GM19467 (cell line): ENCODE measurements at regions not wholly inside any gene's neighbourhood (a gene's known extent, or its start where the extent isn't known, plus 50 kb on each side); places are given as distances from the start of the nearest gene placed in this dataset.

Source experiments
- ATAC-seq: cut with Tn5 transposase; IDR thresholded peaks from one replicate; pipeline ENCODE4 v1.9.1; 2021; ENCODE audit warnings: mild to moderate bottlenecking, moderate library complexity; ENCODE audit not compliant: unreplicated experiment

GRCh38 chr14:81946375-81946774 lies 412.7 kb upstream of the SEL1L start:
- no peak for ATAC-seq

DNA sequence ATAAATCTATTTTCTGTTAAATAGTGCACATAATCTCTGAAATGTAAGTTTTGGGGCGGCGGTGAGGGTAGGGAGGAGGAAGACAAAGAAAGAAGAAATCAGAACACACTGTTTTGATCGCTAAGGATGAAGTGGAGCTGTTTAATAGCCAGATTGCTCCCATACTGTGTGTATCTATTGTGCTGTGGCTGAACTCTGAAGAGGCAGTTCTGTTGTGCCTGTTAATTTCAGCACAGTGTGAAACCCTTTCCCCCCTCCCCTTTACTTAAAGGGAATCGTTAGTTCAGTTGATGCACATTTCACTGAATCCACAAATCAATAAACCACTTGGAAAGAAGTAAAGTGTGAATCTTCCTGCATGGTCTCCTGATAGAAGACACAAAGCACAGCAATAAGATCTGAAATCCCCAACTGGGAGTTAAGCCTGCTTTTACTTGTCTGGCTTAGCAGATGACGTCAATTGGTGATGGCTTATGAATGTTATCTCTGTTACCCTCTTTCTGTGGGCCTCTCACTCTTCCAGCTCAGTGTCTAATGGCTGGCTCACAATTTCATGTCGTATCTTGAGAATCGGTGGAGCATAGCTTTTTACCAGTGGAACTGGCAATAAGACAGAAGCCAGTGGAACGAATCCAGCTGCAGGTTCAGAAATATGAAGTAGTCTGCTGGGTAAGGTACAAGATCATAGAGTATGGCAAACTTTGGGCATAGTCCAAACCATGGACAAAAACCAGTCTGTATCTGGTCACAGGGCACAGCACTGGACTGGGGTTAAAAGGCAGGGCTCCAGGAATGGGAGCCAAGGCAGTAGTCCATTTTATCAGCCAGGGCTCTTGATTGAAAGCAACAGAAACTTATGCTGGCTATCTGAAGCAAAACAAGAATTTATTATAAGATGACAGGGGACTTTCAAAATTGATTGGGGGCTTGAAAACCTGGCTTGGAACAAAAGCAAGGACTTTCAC lies 413.5 kb upstream of the SEL1L start:
- ATAC-seq, result no peak

DNA sequence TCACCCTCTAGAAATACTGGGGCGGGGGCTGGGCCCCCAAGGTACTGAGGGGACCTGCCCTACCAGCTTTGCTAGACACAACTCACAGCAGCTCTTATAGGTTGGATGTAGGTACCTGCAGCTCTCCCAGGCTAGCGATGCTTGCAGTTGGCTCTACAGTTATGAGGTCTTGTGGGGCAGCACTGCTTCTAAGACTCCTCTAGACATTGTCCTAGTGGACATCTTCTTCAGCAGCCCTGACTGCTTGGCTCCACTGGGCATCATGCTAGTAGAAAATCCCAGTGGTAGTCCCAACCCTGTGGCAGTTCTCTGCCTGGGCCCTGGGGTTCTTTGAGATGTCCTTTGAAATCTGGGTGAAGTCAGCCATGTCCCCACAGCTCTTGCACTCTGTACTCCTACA lies 419.3 kb upstream of the SEL1L start:
- no peak for ATAC-seq

- ATAC-seq, result no peak
Observed at GRCh38 chr14:81953419-81953818, 419.8 kb upstream of the SEL1L start.

DNA sequence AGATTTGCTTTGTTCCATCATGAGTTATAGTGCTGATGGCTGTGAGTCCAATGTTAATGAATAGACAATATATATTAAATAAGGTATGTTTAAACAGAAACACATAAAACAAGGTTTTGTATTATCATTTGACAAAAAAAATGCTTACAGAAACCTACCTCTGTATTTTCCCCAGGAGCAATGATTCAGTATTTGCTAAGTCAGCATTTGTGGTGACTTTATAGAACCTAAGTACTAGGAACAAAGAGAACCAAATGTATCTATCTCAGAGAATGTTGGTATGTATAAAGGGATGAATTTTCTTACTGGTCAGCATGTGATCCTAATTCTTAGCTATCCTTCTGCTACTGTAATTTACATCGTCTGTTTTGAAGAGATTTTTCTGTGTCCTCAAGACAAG lies 421.5 kb upstream of the SEL1L start:
- no peak for ATAC-seq

GRCh38 chr14:81960781-81961180 lies 427.1 kb upstream of the SEL1L start:
- no peak for ATAC-seq

- ATAC-seq, result no peak
Observed at GRCh38 chr14:81963846-81964245, 430.2 kb upstream of the SEL1L start.

DNA sequence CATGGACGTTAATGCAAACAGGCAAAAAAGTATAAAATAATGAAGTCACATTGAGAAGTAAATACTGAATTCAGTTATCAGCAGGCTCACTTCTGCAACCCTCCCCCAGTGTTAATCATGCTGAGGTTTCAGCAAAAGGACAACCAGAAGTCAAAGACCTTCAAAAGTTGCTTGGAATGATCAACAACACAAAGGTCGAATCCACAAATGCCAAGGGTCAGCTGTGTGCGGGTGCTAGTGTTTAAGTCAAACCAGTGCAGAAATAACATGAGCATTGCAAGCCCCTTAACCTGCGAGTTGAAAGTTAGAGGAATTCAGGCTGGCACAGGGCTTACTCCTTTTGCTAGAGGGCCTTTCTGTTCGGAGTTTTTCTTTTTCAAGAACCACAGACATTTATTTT lies 436.7 kb upstream of the SEL1L start:
- no peak for ATAC-seq

- no peak for ATAC-seq
Observed at GRCh38 chr14:81971911-81972310, 438.3 kb upstream of the SEL1L start.

- ATAC-seq, result no peak
Observed at GRCh38 chr14:81972601-81973000, 438.9 kb upstream of the SEL1L start.

- ATAC-seq, result no peak
Observed at GRCh38 chr14:81974543-81974942, 440.9 kb upstream of the SEL1L start.

DNA sequence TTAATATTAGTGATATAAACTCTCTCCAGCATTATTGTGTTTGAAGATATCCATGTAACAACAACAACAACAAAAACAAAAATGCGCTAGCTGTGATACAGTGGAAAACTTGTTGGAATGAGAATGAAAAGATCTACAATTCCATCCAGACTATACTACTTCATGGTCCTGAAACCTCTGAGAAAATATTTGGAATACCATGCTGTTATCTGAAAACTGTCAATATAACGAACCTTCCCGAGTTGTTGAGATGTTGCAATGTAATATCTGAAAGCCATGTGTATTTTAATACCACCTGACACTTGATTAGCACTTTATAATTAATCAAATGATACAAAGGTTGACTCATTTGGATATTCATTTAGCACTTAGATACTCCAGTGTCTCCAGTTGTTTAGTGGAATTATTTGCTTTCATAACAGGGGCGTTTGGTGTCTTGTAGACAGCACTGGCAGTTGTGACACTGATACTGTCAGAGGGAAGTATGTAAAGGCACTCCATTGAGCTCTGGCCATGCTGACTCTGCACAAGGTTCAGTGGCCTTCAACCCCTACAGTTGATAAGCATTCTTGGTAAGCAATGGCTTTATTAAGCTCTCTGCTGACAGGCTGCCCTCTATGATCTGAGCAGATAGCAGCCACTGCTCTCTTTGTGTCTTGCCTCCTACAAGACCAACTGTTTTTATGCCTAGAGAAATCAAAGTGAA lies 447.1 kb upstream of the SEL1L start:
- no peak for ATAC-seq

- no peak for ATAC-seq
Observed at GRCh38 chr14:81981307-81981675, 447.6 kb upstream of the SEL1L start.

- no peak for ATAC-seq
Observed at GRCh38 chr14:81982046-81982445, 448.4 kb upstream of the SEL1L start.

DNA sequence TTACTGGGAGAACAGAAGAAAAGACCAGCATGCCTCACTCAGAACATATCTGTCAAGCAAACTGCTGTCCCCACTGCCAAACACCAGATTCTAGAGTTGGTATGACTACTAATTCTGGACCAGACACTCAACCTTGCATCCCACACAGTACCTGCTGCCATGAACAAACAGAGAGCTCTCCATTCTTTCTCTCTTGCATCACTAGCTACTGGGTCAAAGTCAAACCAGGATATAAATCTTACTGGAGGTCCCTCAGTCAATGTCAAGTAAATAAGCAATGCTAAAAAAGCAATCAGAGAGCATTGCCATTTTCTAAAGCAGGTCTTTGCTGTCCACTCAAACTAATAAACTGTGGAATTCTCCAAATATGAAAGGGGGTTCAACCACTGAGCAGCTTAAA lies 452.4 kb upstream of the SEL1L start:
- ATAC-seq, result no peak

GRCh38 chr14:81989211-81989610 lies 455.6 kb upstream of the SEL1L start:
- ATAC-seq, result no peak

GRCh38 chr14:81990312-81990761 lies 456.7 kb upstream of the SEL1L start:
- ATAC-seq, result peak; percentile 62

GRCh38 chr14:81991998-81992397 lies 458.3 kb upstream of the SEL1L start:
- no peak for ATAC-seq

DNA sequence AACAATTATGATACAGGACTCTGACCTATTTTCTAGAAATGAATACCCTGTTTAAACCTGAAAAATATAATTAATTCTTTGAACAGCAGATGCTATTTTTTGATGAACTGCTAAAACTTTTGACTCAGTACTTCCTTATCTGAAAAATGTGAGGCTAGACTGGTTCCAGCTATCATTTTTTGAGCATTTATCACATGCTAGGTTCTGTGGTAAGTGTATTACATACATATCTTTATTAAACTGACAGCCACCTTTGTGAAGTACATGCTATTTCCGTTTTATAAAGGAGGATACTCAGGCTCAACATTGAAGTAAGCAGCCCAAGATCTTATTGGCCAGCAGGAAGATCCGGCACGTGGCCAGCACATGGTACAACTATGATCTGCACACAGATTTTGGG lies 459.8 kb upstream of the SEL1L start:
- ATAC-seq, result no peak

- ATAC-seq, result no peak
Observed at GRCh38 chr14:82003426-82003825, 469.8 kb upstream of the SEL1L start.

GRCh38 chr14:82009076-82009475 lies 475.4 kb upstream of the SEL1L start:
- ATAC-seq, result no peak

DNA sequence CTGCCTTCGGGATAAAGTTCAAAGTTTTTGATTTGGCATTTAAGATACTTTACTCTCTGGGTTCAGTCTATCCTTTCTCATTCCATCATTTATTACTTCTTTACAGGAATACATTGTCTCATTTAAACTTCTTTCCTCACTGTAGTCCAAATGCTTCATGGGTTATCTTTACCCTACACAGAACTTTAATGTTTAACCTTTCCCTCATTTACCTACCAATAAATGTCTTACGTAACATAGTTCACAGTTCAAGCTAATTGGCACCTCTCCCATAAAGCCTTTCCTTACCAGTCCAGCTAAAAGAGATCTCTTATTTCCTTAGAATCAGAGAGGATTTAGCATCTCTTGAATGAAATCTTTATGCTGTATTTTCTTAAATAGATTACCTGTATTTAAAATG lies 476.3 kb upstream of the SEL1L start:
- no peak for ATAC-seq
